ENCODE measurements at regions not wholly inside any gene's neighbourhood (a gene's known extent, or its start where the extent isn't known, plus 50 kb on each side); places are given as distances from the start of the nearest gene placed in this dataset.

DNA sequence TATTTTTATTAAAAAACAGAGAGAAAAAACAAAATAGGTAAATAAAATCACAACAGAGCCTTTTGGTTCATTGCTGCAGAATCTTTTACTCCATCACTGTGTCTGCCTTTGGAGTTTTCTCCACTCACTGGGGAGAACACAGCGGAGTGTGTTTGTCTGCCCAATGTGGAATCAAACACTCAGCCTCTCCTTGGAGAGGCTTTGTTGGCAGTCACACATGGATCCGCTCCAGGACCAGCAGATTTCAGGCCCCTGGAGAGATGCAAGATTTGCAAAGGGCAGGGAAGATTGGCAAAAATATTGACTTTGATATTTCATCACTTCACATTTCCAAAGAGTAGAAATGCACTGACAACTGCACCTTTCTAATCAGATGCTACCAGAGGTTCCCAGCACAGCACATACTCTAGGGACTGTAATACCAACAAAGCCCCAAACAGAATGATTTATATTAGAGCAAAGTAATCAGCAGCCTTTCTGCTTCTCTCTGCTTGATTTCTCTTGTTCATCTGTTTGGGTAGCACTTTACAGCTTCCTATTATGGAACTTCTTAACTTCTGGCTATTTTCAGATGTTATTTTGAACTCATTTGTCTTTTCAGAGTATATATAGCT is 1898.8 kb upstream of the PIK3C3 start:
- TF ChIP-seq ZNF274 (IDR thresholded peaks at IDR 0.05; ENCODE audit: low read depth, low read length) (no peak), YY1 (IDR thresholded peaks at IDR 0.05; ENCODE audit: insufficient read depth, insufficient read length) (no peak)

All from NT2/D1 (cell line).